Activated naive CD4-positive, alpha-beta T cell treated with anti-CD3 and anti-CD28 coated beads, Interleukin-2, amount 10 ng/mL, durations not matched to agents 7 days and 5 days (primary cell): ENCODE measurements at regions not wholly inside any gene's neighbourhood (a gene's known extent, or its start where the extent isn't known, plus 50 kb on each side); places are given as distances from the start of the nearest gene placed in this dataset.

Experiments
- CTCF ChIA-PET: fragments of 350-600 bp; sonication (Branson Sonifier 250); formaldehyde crosslinking; loops from one replicate; lab custom pipeline; 2021; ENCODE audit warnings: antibody characterized with exemption; lab: Charles Lee
- DNase-seq: peaks from one replicate; pipeline ENCODE4 v3.0.0-alpha.2; 2020
- H3K27ac Mint-ChIP-seq: one replicate; pipeline ENCODE4 v1.8.0; 2021; ENCODE audit warnings: mild to moderate bottlenecking, moderate library complexity, mixed read lengths
- H3K27me3 Mint-ChIP-seq: one replicate; pipeline ENCODE4 v1.8.0; 2021; ENCODE audit warnings: mild to moderate bottlenecking, mixed read lengths
- H3K36me3 Mint-ChIP-seq: one replicate; pipeline ENCODE4 v1.8.0; 2021; ENCODE audit warnings: mixed read lengths
- H3K4me1 Mint-ChIP-seq: one replicate; pipeline ENCODE4 v1.8.0; 2021; ENCODE audit warnings: mixed read lengths
- H3K4me3 Mint-ChIP-seq: one replicate; pipeline ENCODE4 v1.8.0; 2021; ENCODE audit warnings: mild to moderate bottlenecking, moderate library complexity, mixed read lengths
- H3K9me3 Mint-ChIP-seq: one replicate; pipeline ENCODE4 v1.8.0; 2021; ENCODE audit warnings: mixed read lengths

DNA sequence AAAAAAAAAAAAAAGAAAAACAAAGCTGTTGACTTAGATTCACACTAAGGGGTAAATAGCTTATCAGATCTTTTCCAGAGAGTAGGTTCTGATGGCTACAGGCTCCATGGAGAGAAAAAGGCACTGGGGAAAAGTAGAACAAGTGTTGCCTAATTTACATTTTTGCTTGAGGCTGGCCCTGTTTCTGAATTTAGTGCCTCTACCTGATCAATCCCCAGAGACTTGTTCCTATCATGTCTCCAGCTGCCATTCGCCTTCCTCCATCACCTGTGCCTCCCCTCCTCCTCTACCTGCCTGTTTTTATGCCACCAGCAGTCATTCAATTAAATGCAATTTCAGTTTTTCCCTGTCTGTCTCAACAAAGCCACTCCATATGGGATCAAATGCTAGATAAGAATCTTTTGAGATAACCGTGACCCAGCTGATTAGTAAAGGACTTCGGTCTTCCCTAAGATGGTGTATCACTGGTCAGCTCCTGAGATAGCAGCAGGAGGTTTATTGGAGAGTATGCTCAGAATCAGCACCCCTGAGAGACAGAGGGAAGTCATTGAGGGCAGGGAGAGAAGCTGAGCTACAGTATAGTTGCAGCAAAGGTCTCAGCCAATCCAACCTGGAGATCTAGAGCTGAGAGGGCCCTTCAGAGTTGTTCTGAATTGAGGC is 88.1 kb upstream of the GADL1 start:
- H3K36me3 Mint-ChIP-seq, result no peaks in the 10 kb centered on the region
- peaks cover 11% of the 10 kb centered on the region for H3K27me3 Mint-ChIP-seq
- H3K9me3 Mint-ChIP-seq, result no peaks in the 10 kb centered on the region
- CTCF ChIA-PET, result no interaction called here
- DNase-seq, result no peak
- no peak overlapping the region for H3K4me3 Mint-ChIP-seq
- H3K4me1 Mint-ChIP-seq, result peaks cover 2% of the 10 kb centered on the region
- no peak overlapping the region for H3K27ac Mint-ChIP-seq

DNA sequence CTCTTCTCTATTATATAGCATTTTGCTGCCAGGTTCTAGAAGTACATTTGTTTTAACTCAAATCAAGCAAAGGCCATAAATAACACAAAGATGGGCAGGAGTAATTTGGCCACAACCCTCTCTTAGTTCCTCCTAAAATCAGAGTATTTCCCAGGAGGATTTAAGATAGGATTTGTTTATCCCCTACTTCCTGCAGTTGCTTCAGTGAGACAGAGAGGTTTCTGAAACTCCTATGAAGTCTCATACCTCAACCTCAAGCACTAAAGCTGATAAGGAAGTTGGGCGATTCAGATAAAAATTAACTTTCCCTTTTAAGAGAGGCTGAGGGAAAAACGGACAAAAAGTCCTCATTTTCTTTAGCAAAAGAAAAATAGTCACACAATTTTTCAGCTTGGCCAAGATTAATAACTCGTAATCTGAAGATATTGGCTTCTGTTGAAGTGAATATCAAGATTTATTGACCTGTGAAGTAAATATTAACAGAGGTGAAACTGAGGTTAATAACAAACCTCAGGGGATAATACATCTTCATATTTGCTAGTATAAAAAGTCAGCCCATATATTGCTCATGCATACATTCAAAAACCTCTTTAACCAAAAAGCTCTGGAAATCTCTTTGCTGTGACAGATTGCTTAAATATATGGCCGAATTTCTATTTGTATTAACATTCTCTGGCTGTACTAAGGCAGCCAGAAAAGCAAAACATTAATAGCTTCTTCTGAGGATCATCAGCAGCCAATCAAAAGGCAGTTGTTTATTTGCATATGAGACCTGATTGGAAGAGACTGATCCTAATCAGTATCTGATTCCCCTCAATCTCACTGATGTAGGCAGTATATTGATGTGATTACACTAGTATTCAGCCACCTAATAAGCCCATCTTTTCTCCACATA is 90.6 kb upstream of the GADL1 start:
- CTCF ChIA-PET, result no interaction called here
- peaks cover 2% of the 10 kb centered on the region for H3K4me1 Mint-ChIP-seq
- H3K27me3 Mint-ChIP-seq, result peaks cover 23% of the 10 kb centered on the region

DNA sequence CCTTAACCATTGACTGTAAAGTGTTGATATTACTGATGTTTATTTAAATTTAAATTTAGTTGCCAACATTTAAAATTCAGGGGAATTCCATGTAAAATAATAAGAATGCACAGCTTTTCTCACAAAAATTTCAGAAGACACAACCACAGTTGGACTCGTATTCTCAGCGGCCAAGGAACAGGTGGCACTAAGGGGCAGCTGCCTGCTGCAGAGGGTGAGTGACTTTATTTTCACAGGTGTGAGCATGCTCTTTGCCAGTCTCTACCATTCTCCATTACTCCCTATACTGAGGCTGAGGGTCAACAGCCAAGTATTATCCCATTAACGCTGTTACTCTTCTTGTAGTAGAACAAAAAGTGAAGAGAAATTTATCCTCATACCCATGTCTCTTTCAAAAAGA is 92.1 kb upstream of the GADL1 start:
- DNase-seq, result no peak
- Mint-ChIP-seq H3K27ac (no peak overlapping the region), H3K36me3 (no peaks in the 10 kb centered on the region), H3K27me3 (peaks cover 23% of the 10 kb centered on the region), H3K4me3 (no peak overlapping the region), H3K4me1 (peaks cover 2% of the 10 kb centered on the region), H3K9me3 (no peaks in the 10 kb centered on the region)
- CTCF ChIA-PET, result no interaction called here

More for the DNA sequence above, 90.6 kb upstream of the GADL1 start:
- Mint-ChIP-seq H3K36me3 (no peaks in the 10 kb centered on the region), H3K9me3 (no peaks in the 10 kb centered on the region), H3K27ac (no peak overlapping the region), H3K4me3 (no peak overlapping the region)
- DNase-seq, result no peak

DNA sequence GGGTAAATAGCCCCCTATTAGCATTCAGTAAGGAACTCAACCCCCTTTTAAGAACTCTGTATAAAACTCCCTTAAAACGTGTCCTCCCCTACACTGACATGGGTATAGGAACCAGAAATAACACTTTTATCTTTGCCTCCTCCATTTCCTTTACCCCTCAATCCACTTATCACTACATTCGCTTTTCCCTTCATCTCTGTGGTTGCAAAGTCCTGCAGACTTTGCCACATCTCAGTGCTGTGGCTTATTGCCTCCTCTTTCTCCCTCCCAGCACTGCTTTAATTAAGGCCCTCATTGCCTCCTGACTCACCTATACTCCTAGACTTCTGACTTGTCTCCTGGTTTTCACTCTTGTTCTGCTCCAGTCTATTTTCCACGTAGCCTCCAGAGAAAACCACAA is 94.3 kb upstream of the GADL1 start:
- Mint-ChIP-seq H3K27me3 (peaks cover 19% of the 10 kb centered on the region), H3K4me1 (peaks cover 2% of the 10 kb centered on the region), H3K4me3 (no peak overlapping the region), H3K27ac (no peak overlapping the region), H3K36me3 (no peaks in the 10 kb centered on the region), H3K9me3 (peaks cover 3% of the 10 kb centered on the region)
- no peak for DNase-seq
- CTCF ChIA-PET, result no interaction called here

DNA sequence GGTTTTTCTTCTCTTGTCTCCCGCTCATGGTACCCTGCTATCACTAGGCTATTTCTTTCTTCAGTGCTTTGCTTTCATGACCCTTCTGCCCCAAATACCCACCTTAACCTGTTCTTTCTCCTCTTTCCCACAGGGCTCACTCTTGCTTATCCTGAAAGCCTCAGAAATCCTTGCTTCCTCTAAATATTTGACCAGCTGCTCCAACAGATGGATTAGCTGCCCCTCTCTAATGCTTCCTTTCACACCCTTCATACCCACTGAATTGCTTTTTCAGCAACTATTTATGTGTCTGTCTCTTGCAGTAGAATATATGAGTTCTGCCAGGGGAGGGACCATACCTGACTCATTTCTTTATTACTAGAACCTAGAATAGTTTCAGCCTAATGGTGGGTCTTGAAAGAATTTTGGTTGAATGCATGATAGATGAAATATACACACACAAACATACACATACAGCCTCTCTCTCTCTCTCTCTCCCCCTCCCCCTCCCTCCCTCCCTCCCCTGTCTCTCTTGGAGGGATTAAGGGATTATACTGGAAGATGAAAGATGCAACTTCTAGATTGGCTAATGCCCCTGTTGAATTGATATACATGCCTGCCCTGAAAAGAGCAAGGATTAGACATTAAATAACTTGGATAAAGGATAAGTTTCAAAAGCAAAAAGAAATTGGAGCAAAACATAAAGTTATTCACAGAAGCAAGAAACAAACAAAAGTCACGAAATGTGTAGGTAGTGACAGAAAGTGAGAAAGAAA is 95.0 kb upstream of the GADL1 start:
- CTCF ChIA-PET, result no interaction called here
- no peak overlapping the region for H3K27ac Mint-ChIP-seq
- H3K4me1 Mint-ChIP-seq, result peaks cover 2% of the 10 kb centered on the region
- DNase-seq, result no peak
- no peak overlapping the region for H3K4me3 Mint-ChIP-seq
- peaks cover 4% of the 10 kb centered on the region for H3K9me3 Mint-ChIP-seq
- peaks cover 19% of the 10 kb centered on the region for H3K27me3 Mint-ChIP-seq
- H3K36me3 Mint-ChIP-seq, result no peaks in the 10 kb centered on the region

DNA sequence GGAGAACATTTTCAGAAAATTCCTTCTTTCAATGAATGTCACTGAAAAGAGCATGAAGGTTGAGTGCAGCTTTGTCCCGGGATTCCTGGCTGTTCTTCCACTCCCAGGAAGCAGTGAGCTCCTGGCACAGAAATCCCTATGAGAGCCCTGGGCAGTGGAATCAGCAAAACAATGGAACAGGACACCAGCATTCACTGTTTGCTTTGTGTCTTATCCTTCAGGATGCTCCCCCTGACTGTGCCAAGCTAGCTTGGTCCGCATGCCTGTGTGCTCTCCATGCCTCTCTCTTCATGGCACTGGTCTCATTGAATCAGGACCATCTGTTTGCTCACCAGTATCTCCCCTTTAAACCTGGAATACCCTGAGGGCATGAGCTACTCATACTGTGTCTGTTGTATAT is 102.0 kb upstream of the GADL1 start:
- CTCF ChIA-PET, result no interaction called here
- H3K27me3 Mint-ChIP-seq, result peaks cover 8% of the 10 kb centered on the region
- peaks cover 5% of the 10 kb centered on the region for H3K9me3 Mint-ChIP-seq
- H3K36me3 Mint-ChIP-seq, result no peaks in the 10 kb centered on the region
- H3K27ac Mint-ChIP-seq, result no peak overlapping the region
- no peak for DNase-seq
- H3K4me1 Mint-ChIP-seq, result no peaks in the 10 kb centered on the region
- no peak overlapping the region for H3K4me3 Mint-ChIP-seq

DNA sequence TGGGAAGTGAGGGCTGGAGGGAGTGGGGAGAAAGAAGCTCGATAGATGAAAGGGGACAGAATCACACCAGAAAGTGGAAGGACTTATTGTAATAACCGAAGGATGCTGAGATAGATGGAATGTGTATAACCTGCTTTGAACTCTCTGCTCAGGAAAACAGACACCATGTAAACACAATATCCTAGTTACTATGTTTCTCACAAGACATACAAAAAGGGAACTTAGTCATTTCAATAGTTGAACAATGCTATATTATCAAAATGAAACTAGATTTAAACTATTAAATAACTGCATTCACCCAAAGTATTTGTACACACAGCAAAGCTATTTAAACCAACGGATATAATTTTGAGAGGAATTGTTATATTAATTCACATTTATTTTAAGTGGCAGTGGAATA is 108.3 kb upstream of the GADL1 start:
- no peak overlapping the region for H3K27ac Mint-ChIP-seq
- H3K9me3 Mint-ChIP-seq, result peaks cover 3% of the 10 kb centered on the region
- no peak overlapping the region for H3K4me3 Mint-ChIP-seq
- no peaks in the 10 kb centered on the region for H3K4me1 Mint-ChIP-seq
- no peak for DNase-seq
- H3K27me3 Mint-ChIP-seq, result no peaks in the 10 kb centered on the region
- H3K36me3 Mint-ChIP-seq, result no peaks in the 10 kb centered on the region
- CTCF ChIA-PET, result no interaction called here

DNA sequence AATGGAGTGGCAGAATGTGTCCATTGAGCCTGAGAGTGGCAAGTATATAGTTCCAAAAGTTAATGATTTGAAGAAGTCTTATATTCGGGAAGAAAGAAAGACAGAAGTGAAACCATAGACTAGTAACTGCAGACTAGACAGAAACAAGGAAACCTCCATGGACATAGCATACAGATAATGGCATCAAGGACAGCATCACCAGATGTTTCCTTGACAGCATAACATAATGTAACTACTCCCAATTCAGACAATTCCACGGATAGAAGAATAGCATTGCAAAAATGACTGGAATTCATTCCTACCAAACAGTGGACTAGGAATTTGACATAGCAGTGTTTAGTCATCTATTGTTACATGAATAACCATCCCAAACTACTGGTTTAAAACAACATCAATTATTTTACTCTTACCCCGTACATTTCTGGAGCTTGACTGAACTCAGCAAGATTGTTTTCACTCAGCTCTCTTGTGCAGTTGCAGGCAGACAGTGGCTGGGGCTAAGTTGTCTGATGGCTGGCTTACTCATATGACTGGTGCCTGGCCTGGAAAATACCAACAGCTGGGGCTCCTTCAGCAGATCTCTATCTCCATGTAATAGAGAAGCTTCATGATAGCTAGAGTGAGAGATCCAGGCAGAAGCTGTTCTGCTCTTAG is 109.7 kb upstream of the GADL1 start:
- H3K4me1 Mint-ChIP-seq, result peaks cover 10% of the 10 kb centered on the region

DNA sequence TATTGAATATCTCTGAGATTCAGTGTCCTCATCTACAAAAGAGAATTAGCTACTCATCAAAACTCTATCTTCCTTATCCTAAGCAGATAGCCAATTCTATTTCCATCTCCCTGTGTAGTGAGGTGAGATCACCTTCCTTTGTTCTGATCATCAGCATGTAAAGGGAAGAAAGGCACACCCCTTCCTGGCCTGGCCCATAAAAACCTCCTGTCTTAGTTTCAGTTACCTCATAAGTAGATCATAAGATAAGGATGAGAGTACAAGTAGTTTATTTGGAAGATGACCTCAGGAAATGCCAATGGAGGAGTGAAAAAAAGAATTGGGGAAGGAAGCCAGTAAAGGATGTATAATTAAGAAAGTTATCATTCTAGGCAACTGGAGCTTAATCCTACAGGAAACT is 114.5 kb upstream of the GADL1 start:
- CTCF ChIA-PET, result interaction anchor here (1.1 kb wide), 1 partner anchor 10 kb away, joined by 3 read pairs; no protein-coding TSS in a partner anchor
- H3K9me3 Mint-ChIP-seq, result peaks cover 6% of the 10 kb centered on the region
- peaks cover 1% of the 10 kb centered on the region for H3K36me3 Mint-ChIP-seq
- H3K4me3 Mint-ChIP-seq, result no peak overlapping the region
- peaks cover 10% of the 10 kb centered on the region for H3K4me1 Mint-ChIP-seq
- no peak overlapping the region for H3K27ac Mint-ChIP-seq
- DNase-seq, result no peak
- H3K27me3 Mint-ChIP-seq, result peaks cover 4% of the 10 kb centered on the region

More for the DNA sequence above, 109.7 kb upstream of the GADL1 start:
- CTCF ChIA-PET, result no interaction called here
- no peak for DNase-seq
- Mint-ChIP-seq H3K27me3 (no peaks in the 10 kb centered on the region), H3K36me3 (peaks cover 1% of the 10 kb centered on the region), H3K27ac (no peak overlapping the region), H3K4me3 (no peak overlapping the region), H3K9me3 (peaks cover 5% of the 10 kb centered on the region)

DNA sequence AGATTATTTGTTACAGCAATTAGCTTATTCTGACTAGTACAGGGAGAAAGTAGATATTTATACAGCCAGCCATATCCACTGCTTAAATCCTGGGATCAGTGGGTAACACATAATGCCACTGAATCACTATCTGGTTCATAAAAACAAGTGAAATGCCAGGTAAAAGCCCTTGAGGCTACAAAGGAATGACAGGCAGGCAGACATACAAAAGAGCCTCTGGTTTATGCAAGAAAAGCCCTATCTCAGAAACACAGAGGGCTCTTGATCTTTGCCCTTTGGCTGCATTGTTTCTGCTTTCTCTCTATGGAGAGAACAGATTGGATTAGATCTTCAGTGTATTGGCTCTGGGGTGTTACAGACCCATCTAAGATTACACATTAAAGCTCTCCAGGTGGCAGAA is 115.4 kb upstream of the GADL1 start:
- Mint-ChIP-seq H3K27ac (no peak overlapping the region), H3K4me1 (peaks cover 10% of the 10 kb centered on the region), H3K4me3 (no peak overlapping the region), H3K9me3 (peaks cover 6% of the 10 kb centered on the region), H3K36me3 (peaks cover 1% of the 10 kb centered on the region), H3K27me3 (peaks cover 4% of the 10 kb centered on the region)
- CTCF ChIA-PET, result interaction anchor here (1.7 kb wide), 1 partner anchor 240 kb away, joined by 4 read pairs; no protein-coding TSS in a partner anchor
- DNase-seq, result no peak

DNA sequence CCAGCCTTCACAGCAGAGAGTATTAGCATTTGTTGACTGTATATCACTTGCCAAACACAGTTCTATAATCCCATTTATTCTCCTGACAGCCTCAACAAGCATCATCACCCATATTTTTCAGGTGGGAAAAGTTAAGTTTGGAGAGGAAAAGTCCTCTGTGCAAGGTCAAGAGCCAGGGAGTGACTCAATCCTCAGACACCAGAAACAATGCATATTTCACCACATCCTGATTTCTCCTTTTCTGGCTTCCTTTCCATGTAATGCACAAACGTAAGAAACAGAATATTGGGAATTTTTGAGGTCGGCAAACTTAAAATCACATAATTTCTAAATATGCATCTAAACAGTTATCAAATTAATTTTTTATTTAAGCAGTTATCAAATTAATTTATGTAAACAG is 116.0 kb upstream of the GADL1 start:
- peaks cover 10% of the 10 kb centered on the region for H3K4me1 Mint-ChIP-seq
- H3K27ac Mint-ChIP-seq, result no peak overlapping the region
- no peak overlapping the region for H3K4me3 Mint-ChIP-seq
- CTCF ChIA-PET, result interaction anchor here (1.7 kb wide), 1 partner anchor 241 kb away, joined by 4 read pairs; no protein-coding TSS in a partner anchor
- H3K9me3 Mint-ChIP-seq, result peaks cover 3% of the 10 kb centered on the region
- peaks cover 1% of the 10 kb centered on the region for H3K36me3 Mint-ChIP-seq
- H3K27me3 Mint-ChIP-seq, result peaks cover 4% of the 10 kb centered on the region
- DNase-seq, result no peak

DNA sequence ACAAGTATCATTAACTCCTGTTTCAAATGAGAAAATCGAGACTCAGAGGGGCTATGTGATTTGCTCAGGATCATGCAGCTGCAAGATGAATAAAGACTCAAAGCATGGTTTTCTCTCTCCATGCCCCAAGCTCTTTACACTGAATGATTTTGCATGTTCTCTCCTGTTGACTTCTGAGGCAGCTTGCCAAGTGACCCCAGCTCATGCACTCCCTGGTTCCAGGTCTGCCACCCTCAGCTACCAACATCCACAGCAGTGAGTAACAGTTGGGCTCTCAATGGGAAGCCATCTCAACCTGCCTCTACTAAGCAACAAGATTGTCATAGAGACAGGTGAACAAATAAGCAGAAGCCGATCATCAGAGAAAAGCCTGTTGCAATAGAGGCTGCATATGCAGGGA is 116.9 kb upstream of the GADL1 start:
- peaks cover 3% of the 10 kb centered on the region for H3K9me3 Mint-ChIP-seq
- no peak overlapping the region for H3K4me3 Mint-ChIP-seq
- no peak overlapping the region for H3K27ac Mint-ChIP-seq
- H3K36me3 Mint-ChIP-seq, result peaks cover 1% of the 10 kb centered on the region
- H3K27me3 Mint-ChIP-seq, result peaks cover 4% of the 10 kb centered on the region
- CTCF ChIA-PET, result interaction anchor here (1.7 kb wide), 1 partner anchor 242 kb away, joined by 4 read pairs; no protein-coding TSS in a partner anchor
- peaks cover 10% of the 10 kb centered on the region for H3K4me1 Mint-ChIP-seq
- DNase-seq, result no peak

DNA sequence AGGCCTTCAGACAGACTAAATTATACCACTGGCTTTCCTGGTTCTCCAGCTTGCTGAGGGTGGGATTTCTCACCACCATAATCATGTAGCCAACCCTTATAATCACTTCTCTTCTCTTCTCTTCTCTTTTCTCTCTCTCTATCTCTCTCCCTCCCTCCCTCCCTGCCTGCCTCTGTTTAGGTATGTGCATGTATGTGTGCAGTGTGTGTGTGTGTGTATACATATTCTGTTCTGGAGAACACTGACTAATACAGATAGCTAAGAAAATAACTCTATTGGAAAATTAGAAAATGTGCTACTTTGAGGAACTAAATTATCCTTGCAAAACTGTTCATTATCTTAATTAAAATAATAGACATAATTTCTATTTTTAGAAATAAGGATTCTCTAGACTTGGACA is 118.6 kb upstream of the GADL1 start:
- H3K9me3 Mint-ChIP-seq, result peaks cover 3% of the 10 kb centered on the region
- DNase-seq, result no peak
- no peak overlapping the region for H3K4me3 Mint-ChIP-seq
- no peak overlapping the region for H3K27ac Mint-ChIP-seq
- peaks cover 1% of the 10 kb centered on the region for H3K36me3 Mint-ChIP-seq
- peaks cover 4% of the 10 kb centered on the region for H3K27me3 Mint-ChIP-seq
- CTCF ChIA-PET, result no interaction called here
- H3K4me1 Mint-ChIP-seq, result peaks cover 10% of the 10 kb centered on the region

DNA sequence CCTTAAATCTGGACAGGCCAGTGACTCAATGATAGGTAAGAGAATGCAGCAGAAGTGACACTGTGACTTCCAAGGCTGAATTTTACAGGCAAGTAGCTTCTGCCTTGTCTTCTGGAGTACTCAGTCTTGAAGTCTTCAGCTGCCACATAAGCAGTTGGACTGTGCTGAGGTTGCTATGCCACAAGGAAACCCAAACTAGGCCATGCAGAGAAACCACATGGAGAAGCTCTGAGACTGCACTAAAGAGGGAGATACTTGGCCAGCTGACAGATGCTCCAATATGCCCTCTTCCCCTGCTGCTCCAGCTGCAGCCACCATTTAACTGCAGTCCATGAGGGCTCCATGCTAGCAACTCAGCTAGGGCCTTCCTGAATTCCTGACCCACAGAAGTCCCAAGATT is 119.4 kb upstream of the GADL1 start:
- CTCF ChIA-PET, result no interaction called here
- no peak for DNase-seq

More for the DNA sequence above, 119.4 kb upstream of the GADL1 start:
- Mint-ChIP-seq H3K4me3 (no peak overlapping the region), H3K27ac (no peak overlapping the region), H3K4me1 (peaks cover 3% of the 10 kb centered on the region), H3K36me3 (peaks cover 1% of the 10 kb centered on the region), H3K27me3 (peaks cover 4% of the 10 kb centered on the region), H3K9me3 (peaks cover 3% of the 10 kb centered on the region)
